Limb (tissue), 2 donors: ENCODE measurements at regions not wholly inside any gene's neighbourhood (a gene's known extent, or its start where the extent isn't known, plus 50 kb on each side); places are given as distances from the start of the nearest gene placed in this dataset.

Experiments
- DNase-seq, 2 donors: peaks; one replicate each; pipeline ENCODE4 v3.0.0-alpha.2; 2016; ENCODE audit errors: extremely low spot score in 2 of 2

- no peak for DNase-seq
Observed at GRCh38 chr6:109227646-109228045, 132.3 kb downstream of the CEP57L1 start.

DNA sequence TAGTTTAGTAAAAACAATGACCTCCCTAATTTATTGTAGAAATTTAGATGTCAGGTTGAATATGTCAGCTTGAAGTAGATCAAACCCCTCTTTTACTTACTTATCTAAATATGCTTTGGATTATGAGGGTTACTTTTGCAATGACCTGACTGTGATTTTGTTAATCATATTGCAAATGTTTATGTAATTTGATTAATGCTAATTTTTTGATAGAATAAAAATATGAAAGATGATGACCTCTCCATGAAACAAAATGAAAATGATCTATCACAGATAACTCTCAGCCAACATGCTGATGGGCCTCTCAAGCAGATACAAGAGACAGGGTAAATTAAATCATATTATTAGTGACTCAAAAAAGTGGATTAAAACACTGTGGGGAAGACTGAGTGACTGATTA, 131.0 kb downstream of the CEP57L1 start:
- DNase-seq: no peak

DNA sequence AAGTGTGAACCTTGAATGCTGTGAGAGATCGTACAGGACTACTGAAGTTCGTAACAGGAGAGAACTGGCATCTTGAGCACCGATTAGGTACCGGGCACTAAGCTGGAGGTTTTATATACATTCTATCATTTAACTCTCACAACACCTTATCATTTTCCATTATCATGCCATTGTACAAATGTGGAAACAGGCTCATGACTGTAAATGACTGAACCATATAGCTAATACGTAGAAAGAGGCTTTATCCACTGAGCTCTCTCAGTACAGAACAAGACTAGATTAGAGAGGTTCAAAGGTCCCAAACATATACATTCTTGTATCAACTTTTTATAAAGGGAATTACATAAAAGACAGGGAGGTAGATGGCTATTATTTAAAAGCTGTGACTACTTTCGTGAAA, 130.6 kb downstream of the CEP57L1 start:
- DNase-seq: no peak

DNA sequence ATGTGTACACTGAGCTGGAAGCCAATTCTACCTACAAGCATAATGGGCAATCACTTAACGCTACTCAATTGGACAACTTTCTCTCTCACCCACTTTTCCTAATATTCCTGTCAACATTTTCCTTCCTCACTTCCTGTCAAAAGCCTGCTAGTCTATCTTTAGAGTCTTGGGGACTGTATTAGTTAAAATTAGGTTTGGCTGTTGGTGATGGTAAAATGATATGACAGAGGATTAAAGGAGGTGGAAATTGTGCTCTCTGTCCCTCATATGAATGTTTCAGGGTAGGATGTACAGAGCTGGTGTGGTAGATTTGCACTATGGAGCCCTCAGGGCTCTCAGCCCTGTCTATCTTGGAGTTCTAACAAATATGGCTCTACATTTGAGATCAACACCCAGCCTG, 129.7 kb downstream of the CEP57L1 start:
- no peak for DNase-seq

- no peak for DNase-seq
Observed at GRCh38 chr6:109224107-109224875, 129.0 kb downstream of the CEP57L1 start.

GRCh38 chr6:109222848-109223247, 127.5 kb downstream of the CEP57L1 start:
- DNase-seq: no peak

GRCh38 chr6:109221543-109222195, 126.4 kb downstream of the CEP57L1 start:
- no peak for DNase-seq
